SK-N-SH (cell line): ENCODE measurements at regions not wholly inside any gene's neighbourhood (a gene's known extent, or its start where the extent isn't known, plus 50 kb on each side); places are given as distances from the start of the nearest gene placed in this dataset.
A peak's percentile ranks its signal among the peaks of the same experiment; 100 is the strongest.

ENCODE experiments used
- CTCF ChIA-PET: fragments of 300-600, 350-600 bp; formaldehyde crosslinking; extraction: SDS; loops from one replicate; lab custom pipeline; 2021; lab: Yijun Ruan, JAX
- POLR2A ChIA-PET: fragments of 350-600 bp; sonication (Branson Sonifier 250); formaldehyde crosslinking; extraction: SDS; loops from one replicate; lab custom pipeline; 2020; ENCODE audit warnings: antibody characterized with exemption, inconsistent platforms; lab: Yijun Ruan, JAX
- DNase-seq: peaks from one replicate; pipeline ENCODE4 v3.0.0; 2012
- H2AFZ ChIP-seq: fragments of 200-600 bp; sonication (generic); 2 replicates; pipeline ENCODE4 v1.8.1; 2016; ENCODE audit warnings: antibody characterized with exemption, mild to moderate bottlenecking, low read depth
- H3F3A ChIP-seq: fragments of 200-600 bp; sonication (generic); replicated peaks from 2 replicates; pipeline ENCODE3; 2016; ENCODE audit warnings: antibody characterized with exemption, mild to moderate bottlenecking; ENCODE audit not compliant: insufficient read depth
- H3K27ac ChIP-seq, 2 experiments: fragments of 200-500 bp in 1 of 2; fragments of 200-600 bp in 1 of 2; sonication (Bioruptor generic) in 1 of 2; sonication (generic), shearing (Covaris generic) in 1 of 2; 2 replicates each; pipeline versions ENCODE4 v1.5.1 to v1.6.1; 2014 to 2016; ENCODE audit warnings: low read depth in 2 of 2, inconsistent platforms in 1 of 2, low read length in 1 of 2, mild to moderate bottlenecking in 1 of 2, mixed read lengths in 1 of 2
- H3K27me3 ChIP-seq: fragments of 200-600 bp; sonication (generic), shearing (Covaris generic); 2 replicates; pipeline ENCODE4 v1.6.1; 2016; ENCODE audit warnings: mixed run types; ENCODE audit not compliant: insufficient read depth
- H3K36me3 ChIP-seq, 2 experiments: fragments of 200-500 bp in 1 of 2; fragments of 200-600 bp in 1 of 2; sonication (Bioruptor generic) in 1 of 2; sonication (generic) in 1 of 2; replicated peaks in 1 of 2; 2 replicates each; pipeline versions ENCODE3 to v1.5.1; 2014 to 2016; ENCODE audit warnings: low read length in 1 of 2, mild to moderate bottlenecking in 1 of 2; ENCODE audit not compliant: insufficient read depth in 2 of 2, control insufficient read depth in 1 of 2
- H3K4me1 ChIP-seq, 2 experiments: fragments of 200-500 bp in 1 of 2; fragments of 200-600 bp in 1 of 2; sonication (Bioruptor generic) in 1 of 2; sonication (generic), shearing (Covaris generic) in 1 of 2; 2 replicates each; pipeline versions ENCODE4 v1.5.1 to v1.6.1; 2014 to 2016; ENCODE audit warnings: low read depth in 1 of 2, low read length in 1 of 2, mixed run types in 1 of 2; ENCODE audit not compliant: insufficient read depth in 2 of 2, control insufficient read depth in 1 of 2
- H3K4me2 ChIP-seq: fragments of 200-600 bp; sonication (generic), shearing (Covaris generic); 2 replicates; pipeline ENCODE4 v1.6.1; 2017; ENCODE audit warnings: mixed run types
- H3K4me3 ChIP-seq, 2 experiments: fragments of 200-500 bp in 1 of 2; fragments of 200-600 bp in 1 of 2; sonication (Bioruptor generic) in 1 of 2; sonication (generic), shearing (Covaris generic) in 1 of 2; 2 replicates each; pipeline versions ENCODE4 v1.5.1 to v1.8.1; 2014 to 2016; ENCODE audit warnings: low read depth in 2 of 2, inconsistent platforms in 1 of 2, low read length in 1 of 2, mild to moderate bottlenecking in 1 of 2, mixed read lengths in 1 of 2, moderate library complexity in 1 of 2
- H3K79me2 ChIP-seq: fragments of 200-600 bp; sonication (generic); 2 replicates; pipeline ENCODE4 v1.8.1; 2017; ENCODE audit warnings: mild to moderate bottlenecking; ENCODE audit not compliant: insufficient read depth
- H3K9ac ChIP-seq: fragments of 200-600 bp; sonication (generic); 2 replicates; pipeline ENCODE4 v1.6.1; 2017; ENCODE audit warnings: mixed run types
- H3K9me2 ChIP-seq: fragments of 200-600 bp; sonication (generic); 2 replicates; pipeline ENCODE4 v1.6.1; 2017; ENCODE audit warnings: mixed run types
- H3K9me3 ChIP-seq: fragments of 200-600 bp; sonication (generic); 2 replicates; pipeline ENCODE4 v1.6.1; 2017; ENCODE audit warnings: mixed run types, mild to moderate bottlenecking, moderate library complexity
- H4K20me1 ChIP-seq: fragments of 200-600 bp; sonication (generic); 2 replicates; pipeline ENCODE4 v1.6.1; 2017; ENCODE audit warnings: mild to moderate bottlenecking, mixed run types; ENCODE audit not compliant: insufficient read depth
- CHD2 ChIP-seq: fragments of 150-350 bp; IDR thresholded peaks from 2 replicates; pipeline ENCODE4 v1.6.1; 2018; ENCODE audit warnings: low read length; ENCODE audit not compliant: partially characterized antibody
- FOSL2 ChIP-seq: IDR thresholded peaks from 2 replicates; pipeline ENCODE4 v1.4.0; 2012; ENCODE audit warnings: low read depth, mild to moderate bottlenecking, moderate library complexity, borderline replicate concordance
- MEF2A ChIP-seq: IDR thresholded peaks from 2 replicates; pipeline ENCODE4 v1.4.0; 2012; ENCODE audit warnings: low read depth, borderline replicate concordance
- MXI1 ChIP-seq: IDR thresholded peaks from 2 replicates; pipeline ENCODE4 v1.6.1; 2012; ENCODE audit warnings: mild to moderate bottlenecking, low read depth, low read length, improper control_type of control experiment
- NFIC ChIP-seq: IDR thresholded peaks from 2 replicates; pipeline ENCODE4 v1.4.0; 2012; ENCODE audit warnings: borderline replicate concordance
- NRF1 ChIP-seq: IDR thresholded peaks from 2 replicates; pipeline ENCODE4 v1.6.1; 2012; ENCODE audit warnings: low read depth, mild to moderate bottlenecking, low read length
- PBX3 ChIP-seq: IDR thresholded peaks from 2 replicates; pipeline ENCODE4; 2012
- RFX5 ChIP-seq: IDR thresholded peaks from 2 replicates; pipeline ENCODE4 v1.6.1; 2012; ENCODE audit warnings: mild to moderate bottlenecking, improper control_type of control experiment, low read length
- SIN3A ChIP-seq: IDR thresholded peaks from 2 replicates; pipeline ENCODE4 v1.6.1; 2012; ENCODE audit warnings: low read depth, mild to moderate bottlenecking, low read length, moderate library complexity, borderline replicate concordance
- TAF1 ChIP-seq: IDR thresholded peaks from 2 replicates; pipeline ENCODE4 v1.6.1; 2012; ENCODE audit warnings: low read depth, mild to moderate bottlenecking, low read length, moderate library complexity, borderline replicate concordance
- YY1 ChIP-seq: IDR thresholded peaks from 2 replicates; pipeline ENCODE4 v1.4.0; 2012; ENCODE audit warnings: low read depth, mild to moderate bottlenecking
- WGBS: methylation state at CpG from one replicate; pipeline ENCODE4 v1.1.6; 2017; ENCODE audit warnings: low lambda C conversion rate; 5-methylcytosine and 5-hydroxymethylcytosine counted together
- TF ChIP-seq, protein P1 (sequence below): fragments of 200-600 bp; sonication (generic); IDR thresholded peaks from 2 replicates; pipeline ENCODE4 v1.6.1; 2017; ENCODE audit warnings: antibody characterized with exemption, mild to moderate bottlenecking, moderate library complexity
- TF ChIP-seq, protein P2 (sequence below): fragments of 150-350 bp; IDR thresholded peaks from 2 replicates; pipeline ENCODE4 v1.6.1; 2016; ENCODE audit warnings: mild to moderate bottlenecking, low read depth, low read length

DNA sequence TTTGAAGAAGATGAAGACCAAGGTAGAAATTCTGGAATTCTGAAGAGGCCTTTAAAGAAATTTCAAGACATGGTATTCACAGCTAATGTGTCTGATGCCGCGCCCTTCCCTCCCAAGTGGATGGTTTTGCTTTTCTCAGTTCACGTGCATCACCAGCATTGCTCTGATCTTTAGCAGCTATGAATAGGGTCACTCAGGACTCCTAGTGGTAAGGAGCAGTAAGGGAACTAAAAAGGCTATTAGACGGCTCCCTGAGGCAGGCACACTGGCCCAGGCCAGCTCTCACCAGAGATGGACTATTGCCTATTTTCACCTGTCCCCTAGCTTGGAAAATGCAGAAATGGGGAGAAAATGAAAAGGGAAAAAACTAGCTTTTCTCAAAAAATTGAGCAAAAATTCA lies 447.5 kb upstream of the RASGEF1B start:
- WGBS, result 27% methylated on average over 4 of the region's 4 CpGs
- Histone ChIP-seq H3F3A (no peaks in the 10 kb centered on the region), H3K4me1 (no peaks in the 10 kb centered on the region), H3K27me3 (no peaks in the 10 kb centered on the region), H3K79me2 (no peaks in the 10 kb centered on the region), H3K9ac (no peak overlapping the region), H3K4me2 (no peak overlapping the region), H4K20me1 (no peaks in the 10 kb centered on the region), H3K9me3 (no peaks in the 10 kb centered on the region), H3K36me3 (no peaks in the 10 kb centered on the region), H3K27ac (no peak overlapping the region), H3K4me3 (no peak overlapping the region), H3K9me2 (no peaks in the 10 kb centered on the region), H2AFZ (no peak overlapping the region)
- POLR2A ChIA-PET, result no interaction called here
- CTCF ChIA-PET, result interaction anchor here (0.6 to 1.2 kb wide), 2 partner anchors 12 to 44 kb away, joined by 3 read pairs; no protein-coding TSS in a partner anchor
- peak; percentile 3 for DNase-seq
- no peak for TF ChIP-seq NRF1
- TF ChIP-seq, protein P1, sequence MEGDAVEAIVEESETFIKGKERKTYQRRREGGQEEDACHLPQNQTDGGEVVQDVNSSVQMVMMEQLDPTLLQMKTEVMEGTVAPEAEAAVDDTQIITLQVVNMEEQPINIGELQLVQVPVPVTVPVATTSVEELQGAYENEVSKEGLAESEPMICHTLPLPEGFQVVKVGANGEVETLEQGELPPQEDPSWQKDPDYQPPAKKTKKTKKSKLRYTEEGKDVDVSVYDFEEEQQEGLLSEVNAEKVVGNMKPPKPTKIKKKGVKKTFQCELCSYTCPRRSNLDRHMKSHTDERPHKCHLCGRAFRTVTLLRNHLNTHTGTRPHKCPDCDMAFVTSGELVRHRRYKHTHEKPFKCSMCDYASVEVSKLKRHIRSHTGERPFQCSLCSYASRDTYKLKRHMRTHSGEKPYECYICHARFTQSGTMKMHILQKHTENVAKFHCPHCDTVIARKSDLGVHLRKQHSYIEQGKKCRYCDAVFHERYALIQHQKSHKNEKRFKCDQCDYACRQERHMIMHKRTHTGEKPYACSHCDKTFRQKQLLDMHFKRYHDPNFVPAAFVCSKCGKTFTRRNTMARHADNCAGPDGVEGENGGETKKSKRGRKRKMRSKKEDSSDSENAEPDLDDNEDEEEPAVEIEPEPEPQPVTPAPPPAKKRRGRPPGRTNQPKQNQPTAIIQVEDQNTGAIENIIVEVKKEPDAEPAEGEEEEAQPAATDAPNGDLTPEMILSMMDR, result peak; percentile 33; the same call in 1 of the 2 replicates
- TF ChIP-seq, protein P2, sequence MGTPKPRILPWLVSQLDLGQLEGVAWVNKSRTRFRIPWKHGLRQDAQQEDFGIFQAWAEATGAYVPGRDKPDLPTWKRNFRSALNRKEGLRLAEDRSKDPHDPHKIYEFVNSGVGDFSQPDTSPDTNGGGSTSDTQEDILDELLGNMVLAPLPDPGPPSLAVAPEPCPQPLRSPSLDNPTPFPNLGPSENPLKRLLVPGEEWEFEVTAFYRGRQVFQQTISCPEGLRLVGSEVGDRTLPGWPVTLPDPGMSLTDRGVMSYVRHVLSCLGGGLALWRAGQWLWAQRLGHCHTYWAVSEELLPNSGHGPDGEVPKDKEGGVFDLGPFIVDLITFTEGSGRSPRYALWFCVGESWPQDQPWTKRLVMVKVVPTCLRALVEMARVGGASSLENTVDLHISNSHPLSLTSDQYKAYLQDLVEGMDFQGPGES, result no peak
- no peak for TF ChIP-seq RFX5

DNA sequence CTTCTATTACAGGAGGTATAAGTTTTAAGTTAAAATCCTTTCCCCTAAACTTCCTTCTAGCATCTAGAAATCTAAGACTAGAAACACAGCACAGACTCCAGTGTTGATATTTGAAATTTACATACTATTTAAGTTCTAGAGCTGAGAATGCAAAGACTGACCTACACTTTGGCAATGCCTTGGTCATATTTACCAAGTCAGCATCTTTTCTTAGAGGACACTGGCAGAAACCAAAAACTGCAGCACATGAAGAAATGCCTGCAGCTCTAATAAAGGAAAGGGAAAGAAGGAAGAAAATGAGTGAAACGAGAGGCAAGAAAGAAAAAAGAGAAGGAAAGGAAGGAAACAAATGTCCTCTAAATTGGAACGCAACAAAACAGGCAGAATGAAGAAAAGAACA lies 443.7 kb upstream of the RASGEF1B start:
- Histone ChIP-seq H3K9me3 (no peaks in the 10 kb centered on the region), H3K27me3 (no peaks in the 10 kb centered on the region), H3K4me3 (no peak overlapping the region), H4K20me1 (no peaks in the 10 kb centered on the region), H3K4me1 (no peaks in the 10 kb centered on the region), H3K27ac (no peak overlapping the region), H3F3A (no peaks in the 10 kb centered on the region), H3K79me2 (no peaks in the 10 kb centered on the region), H2AFZ (no peak overlapping the region), H3K4me2 (no peak overlapping the region), H3K9ac (no peak overlapping the region), H3K9me2 (no peaks in the 10 kb centered on the region), H3K36me3 (no peaks in the 10 kb centered on the region)
- TF ChIP-seq MXI1 (no peak), MEF2A (no peak), SIN3A (no peak), FOSL2 (no peak), NRF1 (no peak), YY1 (no peak), NFIC (no peak), TAF1 (no peak), PBX3 (no peak), CHD2 (no peak)
- ChIA-PET CTCF (no interaction called here), POLR2A (no interaction called here)
- no peak for DNase-seq
- 7% methylated on average over 2 of the region's 2 CpGs for WGBS
